ENCODE measurements at regions not wholly inside any gene's neighbourhood (a gene's known extent, or its start where the extent isn't known, plus 50 kb on each side); places are given as distances from the start of the nearest gene placed in this dataset.

DNA sequence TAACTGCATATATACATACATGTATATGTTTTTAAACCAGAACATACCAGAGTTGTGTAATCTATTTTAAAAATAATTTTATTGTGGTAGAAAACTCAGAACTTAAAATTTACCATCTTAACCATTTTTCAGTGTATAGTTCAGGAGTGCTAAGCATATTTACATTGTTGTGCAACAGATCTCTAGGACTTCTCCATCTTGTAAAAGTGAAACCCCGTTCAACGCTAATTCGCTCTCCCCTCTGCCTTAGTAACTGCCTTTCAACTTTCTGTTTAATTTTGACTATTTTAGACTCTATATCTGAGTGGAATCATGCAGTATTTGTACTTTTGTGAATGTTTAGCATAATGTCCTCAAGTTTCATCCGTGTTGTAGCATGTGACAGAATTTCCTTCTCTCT lies 51.8 kb upstream of the SSR3 start:
- peak overlapping the region in 2 of 4 donors; percentile 65 to 69 for H3K27ac ChIP-seq
- no peaks in the 10 kb centered on the region for H3K9me3 ChIP-seq
- 47 to 67% methylated on average over 4 of the region's 4 CpGs for WGBS, 2 donors (ENCODE audit: low coverage in 1 of 2)
- no peak for TF ChIP-seq POLR2A (IDR thresholded peaks at IDR 0.05)
- TF ChIP-seq, protein P1, sequence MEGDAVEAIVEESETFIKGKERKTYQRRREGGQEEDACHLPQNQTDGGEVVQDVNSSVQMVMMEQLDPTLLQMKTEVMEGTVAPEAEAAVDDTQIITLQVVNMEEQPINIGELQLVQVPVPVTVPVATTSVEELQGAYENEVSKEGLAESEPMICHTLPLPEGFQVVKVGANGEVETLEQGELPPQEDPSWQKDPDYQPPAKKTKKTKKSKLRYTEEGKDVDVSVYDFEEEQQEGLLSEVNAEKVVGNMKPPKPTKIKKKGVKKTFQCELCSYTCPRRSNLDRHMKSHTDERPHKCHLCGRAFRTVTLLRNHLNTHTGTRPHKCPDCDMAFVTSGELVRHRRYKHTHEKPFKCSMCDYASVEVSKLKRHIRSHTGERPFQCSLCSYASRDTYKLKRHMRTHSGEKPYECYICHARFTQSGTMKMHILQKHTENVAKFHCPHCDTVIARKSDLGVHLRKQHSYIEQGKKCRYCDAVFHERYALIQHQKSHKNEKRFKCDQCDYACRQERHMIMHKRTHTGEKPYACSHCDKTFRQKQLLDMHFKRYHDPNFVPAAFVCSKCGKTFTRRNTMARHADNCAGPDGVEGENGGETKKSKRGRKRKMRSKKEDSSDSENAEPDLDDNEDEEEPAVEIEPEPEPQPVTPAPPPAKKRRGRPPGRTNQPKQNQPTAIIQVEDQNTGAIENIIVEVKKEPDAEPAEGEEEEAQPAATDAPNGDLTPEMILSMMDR (IDR thresholded peaks at IDR 0.05) = no peak
- no peak for TF ChIP-seq POLR2AphosphoS5 (IDR thresholded peaks at IDR 0.05)
- TF ChIP-seq EP300 (IDR thresholded peaks at IDR 0.05; ENCODE audit: low read depth) = no peak
- no peaks in the 10 kb centered on the region for H3K27me3 ChIP-seq
- DNase-seq = no peak
- intact Hi-C loops (cut with DNase I; ENCODE audit: low total_unique reads) (no loop called here), in situ Hi-C loops (cut with MboI; ENCODE audit: low pct_ligation_motif_present in 1 of 4, low pct_unique_long_range_greater_than_20kb in 1 of 4, low sequenced_read_pairs in 3 of 4) (no loop called here)
- peaks cover 0 to 16% (median 0%) of the 10 kb centered on the region in 4 donors for H3K4me1 ChIP-seq
- H3K36me3 ChIP-seq = no peaks in the 10 kb centered on the region
- peak overlapping the region in 1 of 4 donors; percentile 56 for H3K4me3 ChIP-seq

DNA sequence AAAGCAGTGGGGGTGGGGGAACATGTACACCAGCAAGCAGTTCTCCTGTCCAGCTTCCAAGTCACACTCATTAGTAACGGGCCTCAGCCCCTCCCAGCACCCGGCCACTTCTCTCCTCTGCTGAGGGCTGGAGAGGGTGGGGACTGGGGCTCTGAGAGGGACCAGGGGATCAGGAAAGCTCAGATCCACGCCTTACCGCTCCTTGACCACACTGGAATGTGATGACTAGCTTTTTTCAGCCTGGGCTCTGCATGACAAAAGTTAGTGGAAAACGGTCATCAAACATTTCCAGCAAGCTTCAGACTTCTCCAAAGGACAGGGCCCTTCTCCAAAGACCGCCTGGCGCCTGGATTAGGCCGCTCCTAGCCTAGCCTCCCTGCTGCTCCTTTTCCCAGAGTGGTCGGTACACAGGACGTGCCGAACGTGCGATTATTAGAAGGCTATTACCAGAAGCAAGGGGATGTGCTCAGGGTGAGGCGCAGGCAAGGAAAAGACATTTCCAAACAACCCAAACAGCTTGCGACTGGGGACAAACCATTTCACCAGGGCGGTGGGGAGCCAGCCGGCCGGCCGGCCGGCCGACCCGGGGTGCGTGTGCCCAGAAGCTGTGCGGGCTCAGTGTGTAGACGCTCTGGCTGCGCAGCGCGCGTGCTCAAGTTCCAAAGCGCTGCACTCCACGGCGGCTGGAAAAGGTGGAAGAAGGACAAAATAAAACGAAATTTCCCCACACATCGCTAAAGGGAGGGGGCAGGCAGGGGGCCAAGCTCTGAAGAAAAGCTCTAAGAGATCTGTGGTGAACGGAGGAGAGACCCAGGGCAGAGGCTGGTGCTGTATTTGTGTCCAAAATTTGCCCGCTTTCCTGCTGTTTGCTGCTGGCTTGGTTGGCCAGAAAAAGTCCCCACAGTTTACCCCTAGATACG lies 51.0 kb upstream of the SSR3 start:
- in situ Hi-C loops (cut with MboI; ENCODE audit: low pct_ligation_motif_present in 1 of 4, low pct_unique_long_range_greater_than_20kb in 1 of 4, low sequenced_read_pairs in 3 of 4) (no loop called here), intact Hi-C loops (cut with DNase I; ENCODE audit: low total_unique reads) (no loop called here)
- peak; percentile 23 for DNase-seq
- Histone ChIP-seq H3K4me1 (peaks cover 0 to 16% (median 0%) of the 10 kb centered on the region in 4 donors), H3K27me3 (no peaks in the 10 kb centered on the region), H3K4me3 (peak overlapping the region; percentile 17 to 56 (median 24)), H3K27ac (peak overlapping the region; percentile 59 to 69 (median 66)), H3K9me3 (no peaks in the 10 kb centered on the region), H3K36me3 (no peaks in the 10 kb centered on the region)
- TF ChIP-seq POLR2AphosphoS5 (IDR thresholded peaks at IDR 0.05) (no peak), EP300 (IDR thresholded peaks at IDR 0.05; ENCODE audit: low read depth) (no peak), POLR2A (IDR thresholded peaks at IDR 0.05) (no peak)
- TF ChIP-seq, protein P1 (IDR thresholded peaks at IDR 0.05) = no peak
- 24 to 25% methylated on average over 4 to 37 of the region's 37 CpGs for WGBS, 2 donors (ENCODE audit: low coverage in 1 of 2)

DNA sequence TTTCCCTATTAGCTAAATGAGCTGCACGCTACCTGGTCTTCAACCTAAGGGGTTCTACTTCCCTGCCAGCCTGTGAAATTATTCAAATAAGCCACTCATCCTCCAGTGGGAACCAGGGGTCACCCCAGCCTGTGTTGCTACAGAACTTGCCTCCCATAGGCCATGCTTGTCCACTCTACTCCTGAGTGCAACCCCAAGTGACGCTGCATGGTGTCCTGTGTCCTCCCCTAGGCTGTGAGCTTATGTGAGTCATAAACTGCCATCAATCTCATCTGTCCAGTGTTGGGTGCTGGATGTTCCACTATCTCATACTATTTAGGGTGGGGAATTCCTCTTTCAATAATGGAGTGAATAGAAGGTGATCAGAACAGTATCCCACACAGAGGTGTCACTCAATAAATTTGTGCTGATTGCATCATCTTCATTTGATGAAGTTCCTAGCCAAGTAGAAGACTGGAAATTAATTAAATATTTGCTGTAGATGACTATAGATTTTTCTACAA lies 49.8 kb upstream of the SSR3 start:
- WGBS, 2 donors (ENCODE audit: low coverage in 1 of 2) = 96 to 100% methylated on average over 1 to 2 of the region's 2 CpGs
- no peak overlapping the region for H3K27ac ChIP-seq
- H3K36me3 ChIP-seq = no peaks in the 10 kb centered on the region
- H3K4me1 ChIP-seq = peaks cover 0 to 16% (median 0%) of the 10 kb centered on the region in 4 donors
- intact Hi-C loops (cut with DNase I; ENCODE audit: low total_unique reads) (no loop called here), in situ Hi-C loops (cut with MboI; ENCODE audit: low pct_ligation_motif_present in 1 of 4, low pct_unique_long_range_greater_than_20kb in 1 of 4, low sequenced_read_pairs in 3 of 4) (no loop called here)
- no peaks in the 10 kb centered on the region for H3K9me3 ChIP-seq
- no peak for TF ChIP-seq POLR2AphosphoS5 (IDR thresholded peaks at IDR 0.05)
- TF ChIP-seq, protein P1 (IDR thresholded peaks at IDR 0.05) = no peak
- TF ChIP-seq POLR2A (IDR thresholded peaks at IDR 0.05) = no peak
- no peak for TF ChIP-seq EP300 (IDR thresholded peaks at IDR 0.05; ENCODE audit: low read depth)
- no peak for DNase-seq
- no peak overlapping the region for H3K4me3 ChIP-seq
- H3K27me3 ChIP-seq = no peaks in the 10 kb centered on the region

All from transverse colon (tissue), 4 donors.